Omental fat pad (tissue), 3 donors: ENCODE measurements at regions not wholly inside any gene's neighbourhood (a gene's known extent, or its start where the extent isn't known, plus 50 kb on each side); places are given as distances from the start of the nearest gene placed in this dataset.

Experiments
- ATAC-seq: fragments of 150-250 bp; one replicate; pipeline ENCODE4 v1.9.1; 2016; ENCODE audit warnings: mild to moderate bottlenecking, moderate library complexity; ENCODE audit not compliant: low FRiP score
- DNase-seq: peaks from one replicate; pipeline ENCODE4 v3.0.0-alpha.2; 2019; ENCODE audit warnings: low spot score
- CTCF ChIP-seq, 3 donors: fragments of 450-650 bp; IDR thresholded peaks; one replicate each; pipeline ENCODE4 v1.5.1; 2016 to 2017; ENCODE audit warnings: antibody characterized with exemption in 3 of 3, mild to moderate bottlenecking in 3 of 3, moderate library complexity in 2 of 3

- DNase-seq (no peak), ATAC-seq (no peak)
- no peak for TF ChIP-seq CTCF (IDR thresholded peaks at IDR 0.05)
Measured at GRCh38 chr14:43778937-43779639, 728.0 kb downstream of the FSCB start.

- no peak for DNase-seq
Measured at GRCh38 chr14:43778570-43778936, 728.5 kb downstream of the FSCB start.

GRCh38 chr14:43765474-43765873, 741.6 kb downstream of the FSCB start:
- DNase-seq (no peak), ATAC-seq (no peak)
- TF ChIP-seq CTCF (IDR thresholded peaks at IDR 0.05), result no peak

More at GRCh38 chr14:43778570-43778936, 728.5 kb downstream of the FSCB start:
- no peak for ATAC-seq
- no peak for TF ChIP-seq CTCF (IDR thresholded peaks at IDR 0.05)

GRCh38 chr14:43764433-43764832, 742.6 kb downstream of the FSCB start:
- no peak for ATAC-seq
- no peak for TF ChIP-seq CTCF (IDR thresholded peaks at IDR 0.05)
- no peak for DNase-seq

GRCh38 chr14:43755707-43756106, 751.4 kb downstream of the FSCB start:
- no peak for DNase-seq
- no peak for ATAC-seq
- TF ChIP-seq CTCF (IDR thresholded peaks at IDR 0.05), result no peak

GRCh38 chr14:43754838-43755237, 752.2 kb downstream of the FSCB start:
- no peak for TF ChIP-seq CTCF (IDR thresholded peaks at IDR 0.05)
- ATAC-seq (no peak), DNase-seq (no peak)

- no peak for TF ChIP-seq CTCF (IDR thresholded peaks at IDR 0.05)
- ATAC-seq (no peak), DNase-seq (no peak)
Measured at GRCh38 chr14:43745746-43746145, 761.3 kb downstream of the FSCB start.
